Spleen (tissue), 11 donors: ENCODE measurements at regions not wholly inside any gene's neighbourhood (a gene's known extent, or its start where the extent isn't known, plus 50 kb on each side); places are given as distances from the start of the nearest gene placed in this dataset.

Experiments used
- DNase-seq: peaks from one replicate; pipeline ENCODE4 v3.0.0-alpha.2; 2020
- H3K27ac ChIP-seq, 8 donors: fragments of 200-600 bp; sonication (generic) in 7 of 8; 1 replicate in 4 of 8; 2 replicates in 4 of 8; pipeline versions ENCODE4 v1.5.0 to v1.8.0; 2016 to 2021; ENCODE audit warnings: inconsistent platforms in 4 of 8, mild to moderate bottlenecking in 4 of 8, moderate library complexity in 1 of 8
- H3K27me3 ChIP-seq, 7 donors: fragments of 200-600 bp; sonication (generic) in 6 of 7; replicated peaks in 1 of 7; 1 replicate in 4 of 7; 2 replicates in 3 of 7; pipeline versions ENCODE4 v1.5.0 to v1.8.0; 2016 to 2021; ENCODE audit warnings: inconsistent platforms in 3 of 7, mild to moderate bottlenecking in 1 of 7
- H3K36me3 ChIP-seq, 6 donors: fragments of 200-600 bp; sonication (generic) in 5 of 6; 1 replicate in 4 of 6; 2 replicates in 2 of 6; pipeline versions ENCODE4 v1.5.0 to v1.8.0; 2016 to 2021; ENCODE audit warnings: inconsistent platforms in 2 of 6
- H3K4me1 ChIP-seq, 6 donors: fragments of 200-600 bp; sonication (generic) in 5 of 6; 1 replicate in 3 of 6; 2 replicates in 3 of 6; pipeline versions ENCODE4 v1.5.0 to v1.8.0; 2016 to 2021; ENCODE audit warnings: inconsistent platforms in 3 of 6
- H3K4me3 ChIP-seq, 8 donors: fragments of 200-600 bp; sonication (generic) in 7 of 8; 1 replicate in 4 of 8; 2 replicates in 4 of 8; pipeline versions ENCODE4 v1.5.0 to v1.8.0; 2016 to 2021; ENCODE audit warnings: inconsistent platforms in 4 of 8, mild to moderate bottlenecking in 4 of 8, moderate library complexity in 2 of 8
- H3K9me3 ChIP-seq, 8 donors: fragments of 200-600 bp; sonication (generic) in 7 of 8; 1 replicate in 4 of 8; 2 replicates in 4 of 8; pipeline versions ENCODE4 v1.5.0 to v1.8.0; 2016 to 2021; ENCODE audit warnings: inconsistent platforms in 4 of 8
- POLR2A ChIP-seq, 3 donors: fragments of 450-650 bp; IDR thresholded peaks; one replicate each; pipeline ENCODE4 v1.5.1; 2017; ENCODE audit warnings: antibody characterized with exemption in 3 of 3, mild to moderate bottlenecking in 1 of 3
- POLR2AphosphoS5 ChIP-seq, 3 donors: sonication (generic); formaldehyde crosslinking; IDR thresholded peaks; one replicate each; pipeline ENCODE4 v1.5.1; 2017; ENCODE audit warnings: antibody characterized with exemption in 3 of 3
- WGBS, 5 donors: extraction: QIAGEN DNeasy Blood & Tissue Kit in 3 of 5; methylation state at CpG; one replicate each; pipeline versions ENCODE4 v1.1.5 to v1.1.7; 2013 to 2018; 5-methylcytosine and 5-hydroxymethylcytosine counted together
- intact Hi-C: fragments of 100-400 bp; cut with DNase I; formaldehyde crosslinking; loops from one replicate; pipeline ENCODE4 v1.15.0; 2023; ENCODE audit warnings: low total_unique reads
- TF ChIP-seq, protein P1 (sequence below), 11 experiments: fragments of 200-600 bp in 7 of 11; fragments of 450-650 bp in 4 of 11; sonication (generic) in 4 of 11; IDR thresholded peaks in 8 of 11; conservative IDR thresholded peaks in 3 of 11; 1 replicate in 7 of 11; 2 replicates in 4 of 11; pipeline versions ENCODE4 v1.4.0 to v1.8.0; 2016 to 2021; ENCODE audit warnings: antibody characterized with exemption in 11 of 11, inconsistent platforms in 4 of 11, mild to moderate bottlenecking in 1 of 11
- donor health status: healthy with polysubstance abuse.
- donor health status: DM: no; HTN: no; CAD: no; lungs with moderate emphysema.
- donor health status: DM: no; HTN: no; CAD: no.
- donor health status: Bipolar disorder and iron deficiency.
- donor health status: healthy.
- donor health status: DM: no; HTN: no; CAD: no.
- donor health status: DM: yes; HTN: yes; CAD: no.

GRCh38 chr20:41671143-41671542, 53.0 kb upstream of the CHD6 start:
- H3K4me1 ChIP-seq, result no peaks in the 10 kb centered on the region
- no peak for DNase-seq
- H3K36me3 ChIP-seq, result no peaks in the 10 kb centered on the region
- H3K27ac ChIP-seq, result no peak overlapping the region
- H3K27me3 ChIP-seq, result peaks cover 0 to 55% (median 0%) of the 10 kb centered on the region in 7 donors
- no peak for TF ChIP-seq POLR2A (IDR thresholded peaks at IDR 0.05)
- TF ChIP-seq POLR2AphosphoS5 (IDR thresholded peaks at IDR 0.05), result no peak
- TF ChIP-seq, protein P1, sequence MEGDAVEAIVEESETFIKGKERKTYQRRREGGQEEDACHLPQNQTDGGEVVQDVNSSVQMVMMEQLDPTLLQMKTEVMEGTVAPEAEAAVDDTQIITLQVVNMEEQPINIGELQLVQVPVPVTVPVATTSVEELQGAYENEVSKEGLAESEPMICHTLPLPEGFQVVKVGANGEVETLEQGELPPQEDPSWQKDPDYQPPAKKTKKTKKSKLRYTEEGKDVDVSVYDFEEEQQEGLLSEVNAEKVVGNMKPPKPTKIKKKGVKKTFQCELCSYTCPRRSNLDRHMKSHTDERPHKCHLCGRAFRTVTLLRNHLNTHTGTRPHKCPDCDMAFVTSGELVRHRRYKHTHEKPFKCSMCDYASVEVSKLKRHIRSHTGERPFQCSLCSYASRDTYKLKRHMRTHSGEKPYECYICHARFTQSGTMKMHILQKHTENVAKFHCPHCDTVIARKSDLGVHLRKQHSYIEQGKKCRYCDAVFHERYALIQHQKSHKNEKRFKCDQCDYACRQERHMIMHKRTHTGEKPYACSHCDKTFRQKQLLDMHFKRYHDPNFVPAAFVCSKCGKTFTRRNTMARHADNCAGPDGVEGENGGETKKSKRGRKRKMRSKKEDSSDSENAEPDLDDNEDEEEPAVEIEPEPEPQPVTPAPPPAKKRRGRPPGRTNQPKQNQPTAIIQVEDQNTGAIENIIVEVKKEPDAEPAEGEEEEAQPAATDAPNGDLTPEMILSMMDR (IDR thresholded peaks at IDR 0.05 in 8 of 11, conservative IDR thresholded peaks at IDR 0.05 in 3 of 11), result no peak
- no peak overlapping the region for H3K4me3 ChIP-seq
- 70 to 86% (median 75%) methylated on average over 6 of the region's 6 CpGs for WGBS, 5 donors
- intact Hi-C loops, result no loop called here
- H3K9me3 ChIP-seq, result no peaks in the 10 kb centered on the region

DNA sequence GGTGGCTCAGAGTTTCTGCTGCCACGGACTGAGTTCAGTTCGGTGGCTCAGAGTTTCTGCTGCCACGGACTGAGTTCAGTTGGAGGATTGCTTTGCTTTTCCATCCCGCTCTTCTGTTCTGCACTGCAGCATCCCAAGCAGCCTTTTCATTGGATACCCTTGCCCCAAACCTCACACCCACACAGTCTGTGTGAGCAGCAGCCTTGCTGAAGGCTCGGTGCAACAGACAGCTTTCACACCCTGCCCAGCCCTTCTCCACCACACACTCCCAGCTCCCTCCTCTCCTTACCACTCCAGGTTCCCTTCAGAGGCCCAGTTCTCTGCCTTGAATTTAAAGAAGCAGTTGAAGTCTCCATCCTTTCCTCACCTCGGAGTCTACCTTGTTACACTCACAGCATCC, 52.5 kb upstream of the CHD6 start:
- 65 to 82% (median 80%) methylated on average over 6 of the region's 6 CpGs for WGBS, 5 donors
- H3K27ac ChIP-seq, result no peak overlapping the region
- H3K4me3 ChIP-seq, result no peak overlapping the region
- peaks cover 0 to 55% (median 0%) of the 10 kb centered on the region in 7 donors for H3K27me3 ChIP-seq
- TF ChIP-seq, protein P1 (IDR thresholded peaks at IDR 0.05 in 8 of 11, conservative IDR thresholded peaks at IDR 0.05 in 3 of 11), result no peak
- TF ChIP-seq POLR2A (IDR thresholded peaks at IDR 0.05), result no peak
- TF ChIP-seq POLR2AphosphoS5 (IDR thresholded peaks at IDR 0.05), result no peak
- no peaks in the 10 kb centered on the region for H3K4me1 ChIP-seq
- intact Hi-C loops, result no loop called here
- H3K9me3 ChIP-seq, result no peaks in the 10 kb centered on the region
- H3K36me3 ChIP-seq, result no peaks in the 10 kb centered on the region
- DNase-seq, result no peak

DNA sequence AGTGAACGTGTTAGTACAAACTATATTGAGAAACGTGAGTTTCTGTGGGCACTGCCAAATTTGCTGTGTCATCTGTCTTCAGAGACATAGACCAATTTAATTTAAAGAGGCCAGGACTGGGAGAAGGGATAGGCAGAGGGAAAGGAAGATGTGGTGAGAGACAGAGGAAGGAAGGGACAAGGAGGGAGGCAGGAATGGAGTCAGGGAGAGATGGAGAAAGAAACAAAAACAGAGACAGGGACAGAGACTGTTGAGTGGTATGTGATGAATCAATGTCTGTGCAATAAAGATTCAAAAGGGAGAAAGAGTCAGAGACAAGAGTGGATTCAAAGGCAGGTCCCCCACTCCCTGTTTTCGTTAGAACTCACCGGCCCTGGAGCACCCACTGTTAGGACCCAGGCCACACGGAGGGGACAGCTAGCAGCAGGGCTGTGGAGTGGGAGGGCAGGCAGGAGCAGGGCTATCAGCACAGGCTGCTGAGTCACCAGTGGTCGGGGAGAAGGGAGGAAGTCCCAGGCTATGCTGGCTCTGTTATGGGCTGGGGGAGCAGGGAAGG, 51.6 kb upstream of the CHD6 start:
- no peak for DNase-seq
- Histone ChIP-seq H3K36me3 (no peaks in the 10 kb centered on the region), H3K27ac (no peak overlapping the region), H3K27me3 (peaks cover 0 to 51% (median 0%) of the 10 kb centered on the region in 7 donors), H3K4me3 (no peak overlapping the region), H3K4me1 (no peaks in the 10 kb centered on the region), H3K9me3 (no peaks in the 10 kb centered on the region)
- no peak for TF ChIP-seq POLR2A (IDR thresholded peaks at IDR 0.05)
- TF ChIP-seq POLR2AphosphoS5 (IDR thresholded peaks at IDR 0.05), result no peak
- TF ChIP-seq, protein P1 (IDR thresholded peaks at IDR 0.05 in 8 of 11, conservative IDR thresholded peaks at IDR 0.05 in 3 of 11), result no peak
- intact Hi-C loops, result no loop called here
- WGBS, 5 donors, result 23 to 37% (median 32%) methylated on average over 6 of the region's 6 CpGs

GRCh38 chr20:41668057-41668749, 50.0 kb upstream of the CHD6 start:
- peaks cover 0 to 39% (median 0%) of the 10 kb centered on the region in 7 donors for H3K27me3 ChIP-seq
- no peak overlapping the region for H3K27ac ChIP-seq
- no peak overlapping the region for H3K4me3 ChIP-seq
- WGBS, 5 donors, result 82 to 100% (median 95%) methylated on average over 1 of the region's 1 CpG
- no peaks in the 10 kb centered on the region for H3K4me1 ChIP-seq
- no peaks in the 10 kb centered on the region for H3K36me3 ChIP-seq
- H3K9me3 ChIP-seq, result no peaks in the 10 kb centered on the region
- DNase-seq, result no peak
- intact Hi-C loops, result no loop called here
- TF ChIP-seq POLR2AphosphoS5 (IDR thresholded peaks at IDR 0.05) (no peak), POLR2A (IDR thresholded peaks at IDR 0.05) (no peak)
- TF ChIP-seq, protein P1 (IDR thresholded peaks at IDR 0.05 in 8 of 11, conservative IDR thresholded peaks at IDR 0.05 in 3 of 11), result no peak
